Keratinocyte (primary cell): ENCODE measurements at regions not wholly inside any gene's neighbourhood (a gene's known extent, or its start where the extent isn't known, plus 50 kb on each side); places are given as distances from the start of the nearest gene placed in this dataset.

ENCODE experiments used
- DNase-seq: peaks from one replicate; pipeline ENCODE4 v3.0.0-alpha.2; 2011; ENCODE audit warnings: low read depth, missing footprints, low spot score
- FAIRE-seq: peaks from 2 replicates; lab custom pipeline; 2011; peaks lifted over from hg19 to GRCh38; lab: Jason Lieb, UNC
- H2AFZ ChIP-seq: 2 replicates; pipeline ENCODE4 v1.6.0; 2012; ENCODE audit warnings: low read length, control low read depth, inconsistent platforms; ENCODE audit not compliant: control insufficient read depth
- H3K27ac ChIP-seq: 2 replicates; pipeline ENCODE4 v1.5.1; 2011; ENCODE audit warnings: low read length; ENCODE audit not compliant: control insufficient read depth, insufficient read depth
- H3K27me3 ChIP-seq: 3 replicates; pipeline ENCODE4 v1.6.0; 2011; ENCODE audit warnings: low read length; ENCODE audit not compliant: control insufficient read depth, insufficient read depth; ENCODE audit errors: extremely low read depth
- H3K36me3 ChIP-seq, 2 experiments: 2 replicates in 1 of 2; 3 replicates in 1 of 2; pipeline ENCODE4 v1.5.1; 2011; ENCODE audit warnings: low read length in 2 of 2, mild to moderate bottlenecking in 1 of 2; ENCODE audit not compliant: control insufficient read depth in 2 of 2, insufficient read depth in 2 of 2; ENCODE audit errors: extremely low read depth in 1 of 2
- H3K4me1 ChIP-seq: 3 replicates; pipeline ENCODE4 v1.5.1; 2011; ENCODE audit warnings: low read length; ENCODE audit not compliant: control insufficient read depth, insufficient read depth; ENCODE audit errors: extremely low read depth
- H3K4me2 ChIP-seq: 3 replicates; pipeline ENCODE4 v1.6.0; 2011; ENCODE audit warnings: low read depth, low read length; ENCODE audit not compliant: control insufficient read depth, insufficient read depth; ENCODE audit errors: extremely low read depth
- H3K4me3 ChIP-seq, 3 experiments: fragments of 200-600 bp in 1 of 3; sonication (generic) in 1 of 3; 2 replicates in 2 of 3; 3 replicates in 1 of 3; pipeline ENCODE4 v1.5.1; 2011 to 2016; ENCODE audit warnings: low read length in 3 of 3, mild to moderate bottlenecking in 3 of 3, control low read depth in 2 of 3, inconsistent platforms in 1 of 3, low read depth in 1 of 3, mixed read lengths in 1 of 3, mixed run types in 1 of 3, moderate library complexity in 1 of 3; ENCODE audit not compliant: control insufficient read depth in 2 of 3, insufficient read depth in 2 of 3; ENCODE audit errors: extremely low read depth in 1 of 3
- H3K79me2 ChIP-seq: 2 replicates; pipeline ENCODE4 v1.6.0; 2012; ENCODE audit warnings: low read length; ENCODE audit not compliant: control insufficient read depth, insufficient read depth
- H3K9ac ChIP-seq: 3 replicates; pipeline ENCODE4 v1.6.0; 2011; ENCODE audit warnings: low read length; ENCODE audit not compliant: control insufficient read depth, insufficient read depth; ENCODE audit errors: extremely low read depth
- H3K9me1 ChIP-seq: 3 replicates; pipeline ENCODE4 v1.6.0; 2011; ENCODE audit warnings: low read length; ENCODE audit not compliant: control insufficient read depth, insufficient read depth; ENCODE audit errors: extremely low read depth
- H3K9me3 ChIP-seq: 2 replicates; pipeline ENCODE4 v1.5.1; 2012; ENCODE audit warnings: low read depth, low read length; ENCODE audit not compliant: control insufficient read depth
- H4K20me1 ChIP-seq: 3 replicates; pipeline ENCODE4 v1.6.0; 2011; ENCODE audit warnings: low read length; ENCODE audit not compliant: control insufficient read depth, insufficient read depth; ENCODE audit errors: extremely low read depth
- CTCF ChIP-seq, 3 experiments: IDR thresholded peaks in 1 of 3; conservative IDR thresholded peaks in 1 of 3; optimal IDR thresholded peaks in 1 of 3; 2 replicates in 2 of 3; 3 replicates in 1 of 3; pipeline versions ENCODE3 to v1.5.1; 2011; ENCODE audit warnings: low read length in 3 of 3, mild to moderate bottlenecking in 3 of 3, moderate library complexity in 2 of 3, control low read depth in 1 of 3, inconsistent platforms in 1 of 3; ENCODE audit not compliant: insufficient read depth in 2 of 3; ENCODE audit errors: extremely low read depth in 1 of 3
- EZH2 ChIP-seq: IDR thresholded peaks from one replicate; pipeline ENCODE4 v1.6.1; 2012; ENCODE audit warnings: inconsistent platforms, mild to moderate bottlenecking, low read length, moderate library complexity
- dilution Hi-C: fragments of 300-500 bp; cut with MboI; formaldehyde crosslinking; loops from one replicate; pipeline ENCODE4 v1.7.0; 2020; ENCODE audit warnings: low sequenced_read_pairs; ENCODE audit not compliant: extremely low pct_ligation_motif_present

GRCh38 chr15:47431501-47431900, 285.8 kb upstream of the SEMA6D start:
- H4K20me1 ChIP-seq = no peaks in the 10 kb centered on the region
- H2AFZ ChIP-seq = no peak overlapping the region
- H3K9me1 ChIP-seq = no peaks in the 10 kb centered on the region
- H3K27me3 ChIP-seq = no peaks in the 10 kb centered on the region
- peak; percentile 9 for DNase-seq
- no peaks in the 10 kb centered on the region for H3K9me3 ChIP-seq
- dilution Hi-C loops = no loop called here
- peaks cover 3% of the 10 kb centered on the region for H3K4me1 ChIP-seq
- no peaks in the 10 kb centered on the region for H3K79me2 ChIP-seq
- H3K27ac ChIP-seq = no peak overlapping the region
- no peak overlapping the region for H3K9ac ChIP-seq
- H3K36me3 ChIP-seq = no peaks in the 10 kb centered on the region
- no peak overlapping the region for H3K4me2 ChIP-seq
- no peak overlapping the region for H3K4me3 ChIP-seq
- no peak for FAIRE-seq
- TF ChIP-seq EZH2 (no peak), CTCF (optimal IDR thresholded peaks at IDR 0.05 in 1 of 3, IDR thresholded peaks at IDR 0.05 in 1 of 3, conservative IDR thresholded peaks at IDR 0.05 in 1 of 3; ENCODE audit: extremely low read depth in 1 of 3, insufficient read depth in 2 of 3, low read length in 3 of 3) (no peak)

GRCh38 chr15:47432826-47433225, 284.5 kb upstream of the SEMA6D start:
- no peak overlapping the region for H3K9ac ChIP-seq
- TF ChIP-seq EZH2 (no peak), CTCF (optimal IDR thresholded peaks at IDR 0.05 in 1 of 3, IDR thresholded peaks at IDR 0.05 in 1 of 3, conservative IDR thresholded peaks at IDR 0.05 in 1 of 3; ENCODE audit: extremely low read depth in 1 of 3, insufficient read depth in 2 of 3, low read length in 3 of 3) (no peak)
- FAIRE-seq (no peak), DNase-seq (no peak)
- H2AFZ ChIP-seq = no peak overlapping the region
- H3K4me2 ChIP-seq = no peak overlapping the region
- no peaks in the 10 kb centered on the region for H3K79me2 ChIP-seq
- no peak overlapping the region for H3K4me3 ChIP-seq
- no peaks in the 10 kb centered on the region for H3K27me3 ChIP-seq
- H3K9me3 ChIP-seq = no peaks in the 10 kb centered on the region
- H3K4me1 ChIP-seq = peaks cover 12% of the 10 kb centered on the region
- no peaks in the 10 kb centered on the region for H3K9me1 ChIP-seq
- H3K27ac ChIP-seq = no peak overlapping the region
- dilution Hi-C loops = no loop called here
- H3K36me3 ChIP-seq = no peaks in the 10 kb centered on the region
- H4K20me1 ChIP-seq = no peaks in the 10 kb centered on the region
